Transverse colon (tissue), 4 donors: ENCODE measurements at regions not wholly inside any gene's neighbourhood (a gene's known extent, or its start where the extent isn't known, plus 50 kb on each side); places are given as distances from the start of the nearest gene placed in this dataset.

ENCODE experiments used
- DNase-seq: peaks from one replicate; pipeline ENCODE4 v3.0.0-alpha.2; 2019
- H3K27ac ChIP-seq, 4 donors: fragments of 200-600 bp; sonication (generic); 2 replicates each; pipeline ENCODE4 v1.5.1; 2016 to 2018; ENCODE audit warnings: inconsistent platforms in 4 of 4
- H3K27me3 ChIP-seq: fragments of 200-600 bp; sonication (generic); 2 replicates; pipeline ENCODE4 v1.5.1; 2017; ENCODE audit warnings: inconsistent platforms
- H3K36me3 ChIP-seq, 4 donors: fragments of 200-600 bp; sonication (generic); 2 replicates each; pipeline ENCODE4 v1.5.1; 2017 to 2019; ENCODE audit warnings: inconsistent platforms in 4 of 4
- H3K4me1 ChIP-seq, 4 donors: fragments of 200-600 bp; sonication (generic); 2 replicates each; pipeline ENCODE4 v1.5.1; 2017 to 2020; ENCODE audit warnings: inconsistent platforms in 4 of 4
- H3K4me3 ChIP-seq, 4 donors: fragments of 200-600 bp; sonication (generic); 1 replicate in 1 of 4; 2 replicates in 3 of 4; pipeline versions ENCODE4 v1.5.1 to v1.6.1; 2017 to 2019; ENCODE audit warnings: inconsistent platforms in 4 of 4
- H3K9me3 ChIP-seq, 2 donors: fragments of 200-600 bp; sonication (generic); 2 replicates each; pipeline ENCODE4 v1.5.1; 2017 to 2019; ENCODE audit warnings: inconsistent platforms in 2 of 2
- EP300 ChIP-seq: sonication (generic); formaldehyde crosslinking; IDR thresholded peaks from one replicate; pipeline ENCODE4 v1.6.1; 2017; ENCODE audit warnings: antibody characterized with exemption, low read depth
- POLR2A ChIP-seq: fragments of 450-650 bp; IDR thresholded peaks from one replicate; pipeline ENCODE4 v1.6.1; 2016; ENCODE audit warnings: antibody characterized with exemption, mild to moderate bottlenecking, moderate library complexity
- POLR2AphosphoS5 ChIP-seq, 3 donors: sonication (generic); formaldehyde crosslinking; IDR thresholded peaks; one replicate each; pipeline ENCODE4 v1.6.1; 2016; ENCODE audit warnings: antibody characterized with exemption in 3 of 3
- WGBS, 2 donors: methylation state at CpG; one replicate each; pipeline ENCODE4 v1.1.5; 2018; ENCODE audit warnings: low coverage in 1 of 2; 5-methylcytosine and 5-hydroxymethylcytosine counted together
- in situ Hi-C, 4 donors: fragments of 200-750 bp; cut with MboI; loops; one replicate each; pipeline versions ENCODE4 v1.15.0 to v1.15.1; 2017; ENCODE audit warnings: low sequenced_read_pairs in 3 of 4, low pct_ligation_motif_present in 1 of 4, low pct_unique_long_range_greater_than_20kb in 1 of 4
- intact Hi-C: fragments of 100-400 bp; cut with DNase I; formaldehyde crosslinking; loops from one replicate; pipeline ENCODE4 v1.15.1; 2023; ENCODE audit warnings: low total_unique reads
- TF ChIP-seq, protein P1 (sequence below), 5 experiments: fragments of 200-600 bp in 3 of 5; fragments of 450-650 bp in 2 of 5; sonication (generic) in 3 of 5; IDR thresholded peaks; 1 replicate in 2 of 5; 2 replicates in 3 of 5; pipeline ENCODE4 v1.5.1; 2016 to 2017; ENCODE audit warnings: antibody characterized with exemption in 5 of 5, inconsistent platforms in 3 of 5, mild to moderate bottlenecking in 2 of 5, moderate library complexity in 1 of 5

DNA sequence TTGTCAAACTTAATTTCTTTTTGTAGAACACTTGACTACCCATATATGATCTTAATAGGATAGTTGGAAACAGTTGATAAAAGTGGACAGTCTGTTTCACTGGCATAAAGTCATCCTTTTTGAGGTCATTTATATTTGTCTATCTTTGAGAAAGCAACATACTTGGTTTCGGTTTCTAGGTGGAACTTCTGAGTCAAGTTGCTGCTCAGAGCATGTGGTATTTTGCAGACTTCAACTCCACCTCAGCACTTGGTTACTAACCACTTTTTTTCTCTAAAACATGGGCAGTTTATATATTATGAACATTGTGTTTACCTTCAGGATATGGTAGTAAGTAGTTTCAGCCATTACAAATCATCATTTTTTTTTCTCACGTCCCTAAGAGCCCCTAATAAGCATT lies 1749.0 kb upstream of the C9orf72 start:
- in situ Hi-C loops, result no loop called here
- Histone ChIP-seq H3K9me3 (no peaks in the 10 kb centered on the region), H3K36me3 (no peaks in the 10 kb centered on the region), H3K4me1 (no peaks in the 10 kb centered on the region), H3K27ac (no peak overlapping the region), H3K27me3 (no peaks in the 10 kb centered on the region), H3K4me3 (no peak overlapping the region)
- intact Hi-C loops, result no loop called here
- no peak for TF ChIP-seq EP300
- WGBS, 2 donors, result 48 to 53% methylated on average over 2 of the region's 2 CpGs
- DNase-seq, result no peak

- H3K27me3 ChIP-seq, result no peaks in the 10 kb centered on the region
- in situ Hi-C loops, result no loop called here
- intact Hi-C loops, result no loop called here
Observed at GRCh38 chr9:29325894-29326293, 1752.6 kb upstream of the C9orf72 start.

GRCh38 chr9:29332789-29333188 lies 1759.5 kb upstream of the C9orf72 start:
- no peak for TF ChIP-seq POLR2A
- no peak for TF ChIP-seq EP300
- TF ChIP-seq, protein P1, sequence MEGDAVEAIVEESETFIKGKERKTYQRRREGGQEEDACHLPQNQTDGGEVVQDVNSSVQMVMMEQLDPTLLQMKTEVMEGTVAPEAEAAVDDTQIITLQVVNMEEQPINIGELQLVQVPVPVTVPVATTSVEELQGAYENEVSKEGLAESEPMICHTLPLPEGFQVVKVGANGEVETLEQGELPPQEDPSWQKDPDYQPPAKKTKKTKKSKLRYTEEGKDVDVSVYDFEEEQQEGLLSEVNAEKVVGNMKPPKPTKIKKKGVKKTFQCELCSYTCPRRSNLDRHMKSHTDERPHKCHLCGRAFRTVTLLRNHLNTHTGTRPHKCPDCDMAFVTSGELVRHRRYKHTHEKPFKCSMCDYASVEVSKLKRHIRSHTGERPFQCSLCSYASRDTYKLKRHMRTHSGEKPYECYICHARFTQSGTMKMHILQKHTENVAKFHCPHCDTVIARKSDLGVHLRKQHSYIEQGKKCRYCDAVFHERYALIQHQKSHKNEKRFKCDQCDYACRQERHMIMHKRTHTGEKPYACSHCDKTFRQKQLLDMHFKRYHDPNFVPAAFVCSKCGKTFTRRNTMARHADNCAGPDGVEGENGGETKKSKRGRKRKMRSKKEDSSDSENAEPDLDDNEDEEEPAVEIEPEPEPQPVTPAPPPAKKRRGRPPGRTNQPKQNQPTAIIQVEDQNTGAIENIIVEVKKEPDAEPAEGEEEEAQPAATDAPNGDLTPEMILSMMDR (IDR thresholded peaks at IDR 0.05), result no peak
- in situ Hi-C loops, result no loop called here
- Histone ChIP-seq H3K36me3 (no peaks in the 10 kb centered on the region), H3K27me3 (no peaks in the 10 kb centered on the region), H3K4me3 (no peak overlapping the region), H3K4me1 (no peaks in the 10 kb centered on the region), H3K9me3 (no peaks in the 10 kb centered on the region), H3K27ac (no peak overlapping the region)
- intact Hi-C loops, result no loop called here
- no peak for DNase-seq
- 79 to 83% methylated on average over 2 of the region's 2 CpGs for WGBS, 2 donors

More at GRCh38 chr9:29325894-29326293, 1752.6 kb upstream of the C9orf72 start:
- Histone ChIP-seq H3K9me3 (no peaks in the 10 kb centered on the region), H3K27ac (no peak overlapping the region), H3K36me3 (no peaks in the 10 kb centered on the region), H3K4me3 (no peak overlapping the region), H3K4me1 (no peaks in the 10 kb centered on the region)
- DNase-seq, result no peak
- TF ChIP-seq POLR2AphosphoS5 (IDR thresholded peaks at IDR 0.05), result no peak

GRCh38 chr9:29336281-29336680 lies 1763.0 kb upstream of the C9orf72 start:
- H3K27ac ChIP-seq, result no peak overlapping the region
- 77 to 85% methylated on average over 3 of the region's 3 CpGs for WGBS, 2 donors
- intact Hi-C loops, result no loop called here
- H3K27me3 ChIP-seq, result no peaks in the 10 kb centered on the region
- H3K9me3 ChIP-seq, result no peaks in the 10 kb centered on the region
- DNase-seq, result no peak
- H3K4me3 ChIP-seq, result no peak overlapping the region
- TF ChIP-seq EP300, result no peak
- TF ChIP-seq, protein P1 (IDR thresholded peaks at IDR 0.05), result no peak
- H3K36me3 ChIP-seq, result no peaks in the 10 kb centered on the region
- H3K4me1 ChIP-seq, result no peaks in the 10 kb centered on the region
- in situ Hi-C loops, result no loop called here

- no peak for DNase-seq
- Histone ChIP-seq H3K27me3 (no peaks in the 10 kb centered on the region), H3K27ac (no peak overlapping the region), H3K4me3 (no peak overlapping the region), H3K4me1 (no peaks in the 10 kb centered on the region), H3K9me3 (no peaks in the 10 kb centered on the region), H3K36me3 (no peaks in the 10 kb centered on the region)
- in situ Hi-C loops (no loop called here), intact Hi-C loops (no loop called here)
- TF ChIP-seq POLR2A, result no peak
- TF ChIP-seq, protein P1 (IDR thresholded peaks at IDR 0.05), result no peak
- TF ChIP-seq EP300, result no peak
- TF ChIP-seq POLR2AphosphoS5 (IDR thresholded peaks at IDR 0.05), result no peak
- 50 to 53% methylated on average over 2 of the region's 2 CpGs for WGBS, 2 donors
Observed at GRCh38 chr9:29339387-29339786, 1766.1 kb upstream of the C9orf72 start.
